ENCODE measurements at regions not wholly inside any gene's neighbourhood (a gene's known extent, or its start where the extent isn't known, plus 50 kb on each side); places are given as distances from the start of the nearest gene placed in this dataset.

DNA sequence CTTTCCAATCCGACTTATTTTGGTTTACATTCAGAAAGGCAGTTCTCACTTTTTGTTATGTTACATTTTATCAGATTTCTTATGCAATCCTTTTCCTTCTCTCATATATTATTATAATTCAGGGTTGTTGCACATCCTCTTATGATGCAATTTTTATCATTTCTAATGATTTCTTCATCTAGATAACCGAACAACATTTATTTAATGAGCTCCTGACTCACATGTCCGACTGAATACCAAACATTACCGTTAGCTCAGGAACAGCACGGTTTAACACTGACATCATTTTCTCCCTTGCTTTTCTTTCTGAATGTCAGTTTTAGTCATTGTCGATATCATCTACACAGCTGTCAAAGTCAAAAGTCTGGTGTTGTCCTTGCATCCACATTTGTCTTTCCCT, 199.2 kb downstream of the BCHE start (continued):
- TF ChIP-seq MITF (IDR thresholded peaks at IDR 0.05) (no peak), KDM5B (IDR thresholded peaks at IDR 0.05; ENCODE audit: insufficient replicate concordance, low read depth, low read length) (no peak), YBX1 (IDR thresholded peaks at IDR 0.05) (no peak), PHB2 (IDR thresholded peaks at IDR 0.05; ENCODE audit: low read depth) (no peak), SMARCA5 (IDR thresholded peaks at IDR 0.05) (no peak), KHSRP (IDR thresholded peaks at IDR 0.05) (no peak), ZNF175 (CRISPR knock-in tag; IDR thresholded peaks at IDR 0.05; ENCODE audit: low read depth) (no peak), MTF1 (CRISPR knock-in tag; IDR thresholded peaks at IDR 0.05; ENCODE audit: borderline replicate concordance) (no peak)
- TF ChIP-seq, protein P1, sequence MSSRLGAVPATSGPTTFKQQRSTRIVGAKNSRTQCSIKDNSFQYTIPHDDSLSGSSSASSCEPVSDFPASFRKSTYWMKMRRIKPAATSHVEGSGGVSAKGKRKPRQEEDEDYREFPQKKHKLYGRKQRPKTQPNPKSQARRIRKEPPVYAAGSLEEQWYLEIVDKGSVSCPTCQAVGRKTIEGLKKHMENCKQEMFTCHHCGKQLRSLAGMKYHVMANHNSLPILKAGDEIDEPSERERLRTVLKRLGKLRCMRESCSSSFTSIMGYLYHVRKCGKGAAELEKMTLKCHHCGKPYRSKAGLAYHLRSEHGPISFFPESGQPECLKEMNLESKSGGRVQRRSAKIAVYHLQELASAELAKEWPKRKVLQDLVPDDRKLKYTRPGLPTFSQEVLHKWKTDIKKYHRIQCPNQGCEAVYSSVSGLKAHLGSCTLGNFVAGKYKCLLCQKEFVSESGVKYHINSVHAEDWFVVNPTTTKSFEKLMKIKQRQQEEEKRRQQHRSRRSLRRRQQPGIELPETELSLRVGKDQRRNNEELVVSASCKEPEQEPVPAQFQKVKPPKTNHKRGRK (tag; IDR thresholded peaks at IDR 0.05), result no peak
- TF ChIP-seq, protein P2, sequence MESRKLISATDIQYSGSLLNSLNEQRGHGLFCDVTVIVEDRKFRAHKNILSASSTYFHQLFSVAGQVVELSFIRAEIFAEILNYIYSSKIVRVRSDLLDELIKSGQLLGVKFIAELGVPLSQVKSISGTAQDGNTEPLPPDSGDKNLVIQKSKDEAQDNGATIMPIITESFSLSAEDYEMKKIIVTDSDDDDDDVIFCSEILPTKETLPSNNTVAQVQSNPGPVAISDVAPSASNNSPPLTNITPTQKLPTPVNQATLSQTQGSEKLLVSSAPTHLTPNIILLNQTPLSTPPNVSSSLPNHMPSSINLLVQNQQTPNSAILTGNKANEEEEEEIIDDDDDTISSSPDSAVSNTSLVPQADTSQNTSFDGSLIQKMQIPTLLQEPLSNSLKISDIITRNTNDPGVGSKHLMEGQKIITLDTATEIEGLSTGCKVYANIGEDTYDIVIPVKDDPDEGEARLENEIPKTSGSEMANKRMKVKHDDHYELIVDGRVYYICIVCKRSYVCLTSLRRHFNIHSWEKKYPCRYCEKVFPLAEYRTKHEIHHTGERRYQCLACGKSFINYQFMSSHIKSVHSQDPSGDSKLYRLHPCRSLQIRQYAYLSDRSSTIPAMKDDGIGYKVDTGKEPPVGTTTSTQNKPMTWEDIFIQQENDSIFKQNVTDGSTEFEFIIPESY (CRISPR knock-in tag; IDR thresholded peaks at IDR 0.05), result no peak
- TF ChIP-seq, protein P3, sequence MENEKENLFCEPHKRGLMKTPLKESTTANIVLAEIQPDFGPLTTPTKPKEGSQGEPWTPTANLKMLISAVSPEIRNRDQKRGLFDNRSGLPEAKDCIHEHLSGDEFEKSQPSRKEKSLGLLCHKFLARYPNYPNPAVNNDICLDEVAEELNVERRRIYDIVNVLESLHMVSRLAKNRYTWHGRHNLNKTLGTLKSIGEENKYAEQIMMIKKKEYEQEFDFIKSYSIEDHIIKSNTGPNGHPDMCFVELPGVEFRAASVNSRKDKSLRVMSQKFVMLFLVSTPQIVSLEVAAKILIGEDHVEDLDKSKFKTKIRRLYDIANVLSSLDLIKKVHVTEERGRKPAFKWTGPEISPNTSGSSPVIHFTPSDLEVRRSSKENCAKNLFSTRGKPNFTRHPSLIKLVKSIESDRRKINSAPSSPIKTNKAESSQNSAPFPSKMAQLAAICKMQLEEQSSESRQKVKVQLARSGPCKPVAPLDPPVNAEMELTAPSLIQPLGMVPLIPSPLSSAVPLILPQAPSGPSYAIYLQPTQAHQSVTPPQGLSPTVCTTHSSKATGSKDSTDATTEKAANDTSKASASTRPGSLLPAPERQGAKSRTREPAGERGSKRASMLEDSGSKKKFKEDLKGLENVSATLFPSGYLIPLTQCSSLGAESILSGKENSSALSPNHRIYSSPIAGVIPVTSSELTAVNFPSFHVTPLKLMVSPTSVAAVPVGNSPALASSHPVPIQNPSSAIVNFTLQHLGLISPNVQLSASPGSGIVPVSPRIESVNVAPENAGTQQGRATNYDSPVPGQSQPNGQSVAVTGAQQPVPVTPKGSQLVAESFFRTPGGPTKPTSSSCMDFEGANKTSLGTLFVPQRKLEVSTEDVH (IDR thresholded peaks at IDR 0.05; ENCODE audit: low read depth, partially characterized antibody), result no peak
- TF ChIP-seq, protein P4, sequence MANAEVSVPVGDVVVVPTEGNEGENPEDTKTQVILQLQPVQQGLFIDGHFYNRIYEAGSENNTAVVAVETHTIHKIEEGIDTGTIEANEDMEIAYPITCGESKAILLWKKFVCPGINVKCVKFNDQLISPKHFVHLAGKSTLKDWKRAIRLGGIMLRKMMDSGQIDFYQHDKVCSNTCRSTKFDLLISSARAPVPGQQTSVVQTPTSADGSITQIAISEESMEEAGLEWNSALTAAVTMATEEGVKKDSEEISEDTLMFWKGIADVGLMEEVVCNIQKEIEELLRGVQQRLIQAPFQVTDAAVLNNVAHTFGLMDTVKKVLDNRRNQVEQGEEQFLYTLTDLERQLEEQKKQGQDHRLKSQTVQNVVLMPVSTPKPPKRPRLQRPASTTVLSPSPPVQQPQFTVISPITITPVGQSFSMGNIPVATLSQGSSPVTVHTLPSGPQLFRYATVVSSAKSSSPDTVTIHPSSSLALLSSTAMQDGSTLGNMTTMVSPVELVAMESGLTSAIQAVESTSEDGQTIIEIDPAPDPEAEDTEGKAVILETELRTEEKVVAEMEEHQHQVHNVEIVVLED (CRISPR knock-in tag; IDR thresholded peaks at IDR 0.05), result no peak
